NCI-H128 (cell line): ENCODE measurements at regions not wholly inside any gene's neighbourhood (a gene's known extent, or its start where the extent isn't known, plus 50 kb on each side); places are given as distances from the start of the nearest gene placed in this dataset.

Source experiments
- DNase-seq: peaks from one replicate; lab custom pipeline; 2025; ENCODE audit not compliant: unreplicated experiment; lab: John Stamatoyannopoulos, UW

- DNase-seq = no peak
Measured at GRCh38 chr13:55403887-55404487, 1736.7 kb upstream of the PRR20A start.

DNA sequence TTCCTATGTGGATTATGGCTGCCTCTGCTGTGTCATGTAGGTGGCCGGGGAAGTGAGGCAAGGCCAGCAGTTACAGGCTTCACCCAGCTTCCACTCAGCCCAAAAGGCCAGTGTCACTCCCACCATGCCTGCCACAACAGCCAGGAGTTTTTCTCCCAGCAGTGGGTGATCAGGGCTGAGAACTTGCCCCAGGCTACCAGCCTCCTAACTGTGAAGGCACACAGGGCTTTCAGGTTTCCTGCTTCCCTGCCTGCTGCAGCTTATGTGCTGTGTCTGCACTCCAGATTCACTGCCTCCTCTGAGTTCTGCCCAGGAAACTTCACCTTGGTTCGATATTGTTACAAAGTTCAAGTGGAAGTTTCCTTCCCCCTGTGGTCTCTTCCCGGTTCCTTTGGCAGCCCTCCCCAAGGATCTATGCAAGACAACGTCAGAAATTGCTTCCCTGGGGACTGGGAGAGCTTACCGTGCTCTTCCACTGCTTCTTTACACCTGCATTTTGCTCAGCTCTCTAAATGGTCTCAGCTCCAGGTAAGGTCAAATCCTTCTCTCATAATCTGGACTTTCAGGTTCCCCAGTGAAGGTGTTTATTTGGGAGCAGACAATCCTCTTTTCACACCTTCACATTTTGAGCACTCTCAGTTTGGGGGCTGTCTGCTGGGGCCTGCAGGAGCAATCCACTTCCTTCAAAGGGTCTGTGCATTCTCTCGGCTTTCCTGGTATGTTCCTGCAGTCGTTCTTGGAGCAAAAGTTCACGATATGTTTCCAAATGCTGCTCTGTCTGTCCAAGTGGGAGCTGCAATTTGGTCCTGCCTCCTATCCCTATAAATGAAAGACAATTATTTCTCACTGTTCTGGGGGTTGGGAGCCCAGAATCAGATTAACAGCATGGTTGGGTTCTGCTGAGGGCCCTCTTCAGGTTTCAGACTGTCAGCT is 1730.1 kb upstream of the PRR20A start:
- no peak for DNase-seq

DNA sequence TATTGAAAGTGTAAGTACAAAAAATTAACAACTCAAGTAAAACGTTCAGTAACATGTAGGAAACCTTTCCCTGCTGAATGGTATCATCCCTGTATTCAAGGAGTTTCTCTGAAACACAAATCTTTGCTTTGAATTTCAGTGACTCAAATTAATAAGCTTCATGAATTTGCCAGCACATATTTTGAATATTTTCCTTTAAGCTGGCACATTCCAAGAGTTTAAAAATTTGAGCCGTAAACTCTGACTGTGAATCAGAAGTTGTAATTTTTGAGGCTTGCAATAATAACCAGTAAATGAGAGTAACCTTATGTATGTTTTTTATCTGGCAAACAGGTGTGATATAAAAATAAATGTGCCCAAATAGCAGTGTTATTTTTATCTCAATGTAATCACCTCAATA is 1722.6 kb upstream of the PRR20A start:
- DNase-seq = no peak

DNA sequence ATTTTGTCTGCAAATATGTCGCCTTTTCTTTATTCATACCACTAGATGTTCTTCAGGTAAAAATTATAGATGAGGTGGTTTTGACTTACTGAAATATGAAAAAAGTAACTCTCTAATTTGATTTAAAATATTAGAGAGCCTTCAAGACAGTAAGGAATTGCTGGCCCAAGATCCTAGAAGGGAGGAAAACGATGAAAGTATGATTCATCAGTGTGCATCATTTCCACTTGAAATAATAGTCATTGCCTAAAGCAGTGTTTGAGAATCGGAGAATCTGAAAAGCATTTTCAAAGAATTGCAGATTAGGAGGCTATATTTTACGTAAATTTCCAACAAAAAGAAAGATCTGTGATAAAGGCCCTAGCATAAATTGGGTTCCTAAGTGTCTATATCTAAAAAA is 1707.9 kb upstream of the PRR20A start:
- DNase-seq = no peak

GRCh38 chr13:55437162-55437561 is 1703.6 kb upstream of the PRR20A start:
- no peak for DNase-seq

DNA sequence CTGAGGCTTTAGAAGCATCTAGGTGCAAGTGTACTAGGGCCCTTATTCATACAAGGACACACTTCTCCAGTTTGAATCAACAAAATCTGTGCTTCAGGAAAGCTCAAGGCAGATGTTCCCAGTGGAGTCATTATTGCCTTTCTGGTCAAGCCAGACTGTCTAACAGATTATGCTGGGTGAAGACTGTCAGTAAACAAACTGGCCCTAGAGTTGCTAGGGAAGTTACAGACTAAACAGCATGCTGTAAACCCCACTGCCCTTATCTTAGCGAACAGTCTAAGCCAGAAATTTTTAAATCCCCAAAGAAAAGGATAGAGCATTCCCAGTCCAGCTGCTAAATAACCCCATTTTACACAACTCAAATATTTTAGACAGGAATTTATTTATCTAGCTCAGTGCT is 1701.3 kb upstream of the PRR20A start:
- DNase-seq = no peak

- no peak for DNase-seq
Measured at GRCh38 chr13:55440465-55441085, 1700.1 kb upstream of the PRR20A start.

DNA sequence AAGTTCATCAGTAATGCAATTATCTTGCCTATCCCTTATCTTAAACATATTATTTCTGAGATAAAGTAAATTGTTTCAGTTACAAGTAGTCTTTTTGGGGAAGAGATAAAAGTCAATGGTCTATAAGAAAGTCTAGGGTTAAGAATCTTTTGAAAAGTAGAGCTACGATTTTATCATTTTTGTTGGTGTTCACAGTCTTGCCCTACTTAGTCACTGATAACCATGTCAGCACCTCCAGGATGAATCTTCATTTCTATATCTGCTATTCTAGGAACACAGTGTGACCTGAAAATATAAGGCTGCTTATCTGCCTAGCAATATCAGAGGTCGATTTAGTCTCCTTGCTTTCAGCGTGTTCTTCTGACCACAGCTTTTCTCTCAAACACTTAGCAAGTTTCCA is 1676.5 kb upstream of the PRR20A start:
- no peak for DNase-seq

- no peak for DNase-seq
Measured at GRCh38 chr13:55467476-55467875, 1673.2 kb upstream of the PRR20A start.

- no peak for DNase-seq
Measured at GRCh38 chr13:55483626-55484158, 1657.0 kb upstream of the PRR20A start.

GRCh38 chr13:55493297-55493696 is 1647.4 kb upstream of the PRR20A start:
- DNase-seq = no peak

DNA sequence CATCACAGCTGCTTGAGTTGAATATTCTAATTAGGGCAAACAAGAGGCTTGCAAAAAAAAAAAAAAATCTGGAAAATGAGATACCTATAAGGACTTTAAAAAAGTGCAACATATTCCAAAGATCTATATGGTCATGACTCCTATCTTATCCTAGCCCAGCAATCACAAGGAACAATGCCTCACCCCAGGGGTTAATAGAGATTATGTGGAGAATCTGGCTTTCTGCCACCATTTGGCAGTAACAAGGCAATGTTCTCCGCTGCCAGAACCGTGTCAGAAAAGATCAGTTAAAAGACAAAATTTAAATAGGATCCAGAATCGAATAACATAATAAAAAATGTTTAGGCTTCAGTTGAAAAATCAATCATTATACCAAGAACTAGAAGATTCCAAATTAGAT is 1643.2 kb upstream of the PRR20A start:
- no peak for DNase-seq

GRCh38 chr13:55500694-55501093 is 1640.0 kb upstream of the PRR20A start:
- no peak for DNase-seq

GRCh38 chr13:55516610-55517009 is 1624.1 kb upstream of the PRR20A start:
- no peak for DNase-seq

- DNase-seq = no peak
Measured at GRCh38 chr13:55517312-55517711, 1623.4 kb upstream of the PRR20A start.

DNA sequence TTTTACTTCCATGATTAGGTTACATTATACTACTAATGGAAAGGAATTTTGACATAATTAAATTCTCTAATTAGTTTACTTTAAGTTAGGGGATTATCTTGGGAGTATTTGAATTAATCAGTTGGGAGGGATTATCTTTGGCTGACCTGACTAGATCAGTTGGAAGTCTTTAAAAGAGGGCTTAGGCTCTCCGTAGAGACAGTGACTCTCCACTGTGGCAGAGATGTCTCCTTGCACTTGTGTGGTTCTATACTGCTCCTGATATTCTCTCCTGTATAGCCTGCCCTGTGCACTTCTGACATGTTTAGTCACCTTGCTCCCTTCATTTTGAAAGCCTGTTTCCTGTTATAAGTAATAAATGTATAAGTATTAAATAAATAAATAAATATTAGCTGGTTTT is 1612.3 kb upstream of the PRR20A start:
- no peak for DNase-seq

DNA sequence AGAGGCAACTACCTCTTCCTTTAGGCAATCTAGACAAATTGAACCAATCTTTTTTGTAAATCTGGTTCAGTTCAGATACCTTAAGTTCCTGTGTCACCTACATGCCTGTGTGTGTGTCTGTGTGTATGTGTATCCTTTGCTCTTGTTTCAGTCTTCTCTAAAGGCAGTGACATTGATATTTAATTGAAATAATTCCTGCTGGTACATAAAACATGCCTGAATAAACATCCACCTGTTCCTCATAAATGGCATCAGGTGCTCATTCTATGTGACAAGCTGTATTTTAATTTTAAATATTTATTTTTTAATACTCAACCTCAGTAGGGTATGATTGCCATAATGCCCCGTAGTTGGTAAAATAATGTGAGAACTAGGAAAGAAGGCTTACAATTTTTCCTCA is 1606.4 kb upstream of the PRR20A start:
- no peak for DNase-seq

DNA sequence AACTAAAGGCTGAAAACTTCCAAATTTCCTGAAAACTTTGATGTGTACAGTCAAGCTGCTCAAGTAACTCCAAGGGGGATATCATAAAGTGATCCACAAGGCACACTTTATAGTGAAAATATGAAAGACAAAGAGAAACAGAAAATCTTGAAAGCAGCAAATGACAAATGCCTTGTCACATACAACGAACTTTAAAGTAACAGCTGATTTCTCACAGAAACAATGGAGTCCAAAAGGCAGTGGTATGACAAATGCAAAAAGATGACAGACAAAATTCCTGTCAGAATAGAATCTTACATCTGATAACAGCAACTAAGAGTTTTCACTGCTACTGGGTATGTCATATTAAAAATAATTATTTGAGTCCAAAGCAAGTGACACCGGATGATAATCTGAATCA is 1602.3 kb upstream of the PRR20A start:
- DNase-seq = no peak

- DNase-seq = no peak
Measured at GRCh38 chr13:55543053-55543452, 1597.7 kb upstream of the PRR20A start.

- no peak for DNase-seq
Measured at GRCh38 chr13:55550624-55551023, 1590.1 kb upstream of the PRR20A start.

DNA sequence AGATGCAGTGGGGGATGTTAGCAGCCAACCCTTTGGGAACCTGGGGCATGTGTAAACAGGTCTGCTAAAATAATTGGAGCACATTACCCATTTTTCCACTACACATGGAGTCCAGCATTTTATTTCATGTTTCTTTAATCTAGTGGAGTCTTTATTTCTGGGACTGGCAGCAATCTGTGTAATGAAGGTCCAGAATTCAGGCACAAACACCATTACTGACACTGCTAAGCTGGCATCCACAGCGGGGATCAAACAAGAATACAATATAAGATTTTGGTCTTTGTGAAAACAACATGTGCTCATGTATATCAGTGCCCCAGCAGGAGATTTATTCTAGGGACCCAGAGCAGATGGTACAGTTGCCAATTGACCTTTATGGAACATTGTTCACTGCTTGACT is 1587.0 kb upstream of the PRR20A start:
- no peak for DNase-seq

GRCh38 chr13:55554741-55555140 is 1586.0 kb upstream of the PRR20A start:
- DNase-seq = no peak
